CD8-positive, alpha-beta memory T cell (primary cell): ENCODE measurements at regions not wholly inside any gene's neighbourhood (a gene's known extent, or its start where the extent isn't known, plus 50 kb on each side); places are given as distances from the start of the nearest gene placed in this dataset.
A peak's percentile ranks its signal among the peaks of the same experiment; 100 is the strongest.

ENCODE experiments used
- CTCF ChIA-PET: fragments of 350-600 bp; sonication (Branson Sonifier 250); formaldehyde crosslinking; loops from one replicate; lab custom pipeline; 2021; ENCODE audit warnings: antibody characterized with exemption; lab: Charles Lee
- POLR2A ChIA-PET: fragments of 350-600 bp; sonication (Branson Sonifier 250); formaldehyde crosslinking; loops from one replicate; lab custom pipeline; 2021; ENCODE audit warnings: antibody characterized with exemption; lab: Charles Lee
- DNase-seq, 5 donors: peaks; one replicate each; pipeline versions ENCODE4 v3.0.0 to v3.0.0-alpha.2; 2020 to 2022; ENCODE audit warnings: mixed read lengths in 1 of 5
- H3K27ac ChIP-seq: one replicate; pipeline ENCODE4 v1.7.0; 2013; ENCODE audit warnings: low read depth, mild to moderate bottlenecking, low read length, moderate library complexity
- H3K27me3 ChIP-seq: 2 replicates; pipeline ENCODE4 v1.7.0; 2013; ENCODE audit warnings: low read length, mild to moderate bottlenecking; ENCODE audit not compliant: insufficient read depth, poor library complexity, severe bottlenecking
- H3K36me3 ChIP-seq: 2 replicates; pipeline ENCODE4 v1.7.0; 2013; ENCODE audit warnings: mild to moderate bottlenecking, low read length, moderate library complexity; ENCODE audit not compliant: insufficient read depth
- H3K4me1 ChIP-seq: 2 replicates; pipeline ENCODE4 v1.7.0; 2013; ENCODE audit warnings: mild to moderate bottlenecking, low read length, moderate library complexity; ENCODE audit not compliant: insufficient read depth
- H3K4me3 ChIP-seq: 2 replicates; pipeline ENCODE4 v1.7.0; 2013; ENCODE audit warnings: mild to moderate bottlenecking, low read length
- H3K9me3 ChIP-seq: 2 replicates; pipeline ENCODE4 v1.7.0; 2013; ENCODE audit warnings: mild to moderate bottlenecking, low read length
- H3K27ac Mint-ChIP-seq, 8 donors: one replicate each; pipeline ENCODE4 v1.8.0; 2020 to 2021; ENCODE audit warnings: mixed read lengths in 8 of 8, mild to moderate bottlenecking in 6 of 8, inconsistent platforms in 3 of 8, moderate library complexity in 3 of 8
- H3K27me3 Mint-ChIP-seq, 2 donors: one replicate each; pipeline ENCODE4 v1.8.0; 2020 to 2021; ENCODE audit warnings: mixed read lengths in 2 of 2, mild to moderate bottlenecking in 1 of 2, moderate library complexity in 1 of 2
- H3K36me3 Mint-ChIP-seq, 3 donors: one replicate each; pipeline ENCODE4 v1.8.0; 2020 to 2021; ENCODE audit warnings: mixed read lengths in 3 of 3, inconsistent platforms in 1 of 3, mild to moderate bottlenecking in 1 of 3
- H3K4me1 Mint-ChIP-seq, 3 donors: one replicate each; pipeline ENCODE4 v1.8.0; 2020 to 2021; ENCODE audit warnings: mixed read lengths in 3 of 3, inconsistent platforms in 1 of 3, mild to moderate bottlenecking in 1 of 3
- H3K4me3 Mint-ChIP-seq, 7 donors: one replicate each; pipeline ENCODE4 v1.8.0; 2020 to 2021; ENCODE audit warnings: mixed read lengths in 7 of 7, mild to moderate bottlenecking in 6 of 7, moderate library complexity in 4 of 7, inconsistent platforms in 2 of 7
- H3K9me3 Mint-ChIP-seq, 5 donors: one replicate each; pipeline ENCODE4 v1.8.0; 2020 to 2022; ENCODE audit warnings: mixed read lengths in 5 of 5, mild to moderate bottlenecking in 3 of 5, moderate library complexity in 2 of 5, inconsistent platforms in 1 of 5

- H3K9me3 Mint-ChIP-seq = no peaks in the 10 kb centered on the region
- H3K4me1 ChIP-seq = no peaks in the 10 kb centered on the region
- no peak overlapping the region for H3K27ac ChIP-seq
- H3K4me3 Mint-ChIP-seq = no peak overlapping the region
- H3K27me3 Mint-ChIP-seq = peaks cover 4 to 23% of the 10 kb centered on the region in 2 donors
- no peaks in the 10 kb centered on the region for H3K9me3 ChIP-seq
- no peaks in the 10 kb centered on the region for H3K36me3 ChIP-seq
- no peaks in the 10 kb centered on the region for H3K4me1 Mint-ChIP-seq
- H3K27me3 ChIP-seq = no peaks in the 10 kb centered on the region
- CTCF ChIA-PET = no interaction called here
- POLR2A ChIA-PET = no interaction called here
- H3K27ac Mint-ChIP-seq = no peak overlapping the region
- H3K36me3 Mint-ChIP-seq = no peaks in the 10 kb centered on the region
- H3K4me3 ChIP-seq = no peak overlapping the region
- no peak for DNase-seq
Observed at GRCh38 chr3:34256021-34256420, 457.6 kb downstream of the PDCD6IP start.

GRCh38 chr3:34256791-34257190, 458.4 kb downstream of the PDCD6IP start:
- peaks cover 4 to 23% of the 10 kb centered on the region in 2 donors for H3K27me3 Mint-ChIP-seq
- ChIA-PET POLR2A (no interaction called here), CTCF (no interaction called here)
- Histone ChIP-seq H3K9me3 (no peaks in the 10 kb centered on the region), H3K27me3 (no peaks in the 10 kb centered on the region), H3K36me3 (no peaks in the 10 kb centered on the region), H3K27ac (no peak overlapping the region), H3K4me3 (no peak overlapping the region), H3K4me1 (no peaks in the 10 kb centered on the region)
- H3K9me3 Mint-ChIP-seq = no peaks in the 10 kb centered on the region
- DNase-seq = no peak
- no peak overlapping the region for H3K27ac Mint-ChIP-seq
- no peak overlapping the region for H3K4me3 Mint-ChIP-seq
- H3K4me1 Mint-ChIP-seq = no peaks in the 10 kb centered on the region
- no peaks in the 10 kb centered on the region for H3K36me3 Mint-ChIP-seq

GRCh38 chr3:34258271-34258998, 460.0 kb downstream of the PDCD6IP start:
- Histone ChIP-seq H3K27me3 (no peaks in the 10 kb centered on the region), H3K27ac (no peak overlapping the region), H3K4me1 (no peaks in the 10 kb centered on the region), H3K9me3 (no peaks in the 10 kb centered on the region), H3K36me3 (no peaks in the 10 kb centered on the region), H3K4me3 (no peak overlapping the region)
- CTCF ChIA-PET = no interaction called here
- Mint-ChIP-seq H3K4me1 (no peaks in the 10 kb centered on the region), H3K9me3 (no peaks in the 10 kb centered on the region), H3K4me3 (no peak overlapping the region), H3K36me3 (no peaks in the 10 kb centered on the region), H3K27ac (no peak overlapping the region), H3K27me3 (peaks cover 5 to 28% of the 10 kb centered on the region in 2 donors)
- DNase-seq = no peak
- POLR2A ChIA-PET = no interaction called here

- no peaks in the 10 kb centered on the region for H3K36me3 ChIP-seq
- no peak overlapping the region for H3K27ac Mint-ChIP-seq
- no peaks in the 10 kb centered on the region for H3K4me1 ChIP-seq
- no peak for DNase-seq
- H3K27me3 ChIP-seq = no peaks in the 10 kb centered on the region
- H3K4me3 ChIP-seq = no peak overlapping the region
- no peak overlapping the region for H3K27ac ChIP-seq
- H3K27me3 Mint-ChIP-seq = peaks cover 5 to 34% of the 10 kb centered on the region in 2 donors
- H3K4me1 Mint-ChIP-seq = no peaks in the 10 kb centered on the region
- ChIA-PET POLR2A (no interaction called here), CTCF (interaction anchor here (1.1 kb wide), 1 partner anchor 22 kb away, joined by 3 read pairs; no protein-coding TSS in a partner anchor)
- H3K9me3 ChIP-seq = no peaks in the 10 kb centered on the region
- no peaks in the 10 kb centered on the region for H3K36me3 Mint-ChIP-seq
- H3K4me3 Mint-ChIP-seq = no peak overlapping the region
- no peaks in the 10 kb centered on the region for H3K9me3 Mint-ChIP-seq
Observed at GRCh38 chr3:34260271-34261000, 462.0 kb downstream of the PDCD6IP start.

- Mint-ChIP-seq H3K27me3 (peaks cover 5 to 31% of the 10 kb centered on the region in 2 donors), H3K4me1 (no peaks in the 10 kb centered on the region), H3K9me3 (no peaks in the 10 kb centered on the region), H3K27ac (no peak overlapping the region), H3K36me3 (no peaks in the 10 kb centered on the region), H3K4me3 (no peak overlapping the region)
- POLR2A ChIA-PET = no interaction called here
- Histone ChIP-seq H3K4me3 (no peak overlapping the region), H3K4me1 (no peaks in the 10 kb centered on the region), H3K36me3 (no peaks in the 10 kb centered on the region), H3K27ac (no peak overlapping the region), H3K9me3 (no peaks in the 10 kb centered on the region), H3K27me3 (no peaks in the 10 kb centered on the region)
- no peak for DNase-seq
- CTCF ChIA-PET = interaction anchor here (1.1 kb wide), 1 partner anchor 22 kb away, joined by 3 read pairs; no protein-coding TSS in a partner anchor
Observed at GRCh38 chr3:34261001-34261385, 462.6 kb downstream of the PDCD6IP start.

- DNase-seq = no peak
- no peak overlapping the region for H3K4me3 ChIP-seq
- no peak overlapping the region for H3K27ac ChIP-seq
- peak overlapping the region in 1 of 7 donors; percentile 18 for H3K4me3 Mint-ChIP-seq
- H3K27me3 Mint-ChIP-seq = peaks cover 4 to 16% of the 10 kb centered on the region in 2 donors
- no peaks in the 10 kb centered on the region for H3K36me3 ChIP-seq
- H3K9me3 ChIP-seq = no peaks in the 10 kb centered on the region
- no peaks in the 10 kb centered on the region for H3K4me1 Mint-ChIP-seq
- ChIA-PET POLR2A (no interaction called here), CTCF (no interaction called here)
- no peaks in the 10 kb centered on the region for H3K4me1 ChIP-seq
- no peak overlapping the region for H3K27ac Mint-ChIP-seq
- H3K27me3 ChIP-seq = no peaks in the 10 kb centered on the region
- H3K36me3 Mint-ChIP-seq = no peaks in the 10 kb centered on the region
- H3K9me3 Mint-ChIP-seq = no peaks in the 10 kb centered on the region
Observed at GRCh38 chr3:34263101-34263621, 464.7 kb downstream of the PDCD6IP start.

GRCh38 chr3:34264337-34265041, 466.1 kb downstream of the PDCD6IP start:
- no peaks in the 10 kb centered on the region for H3K27me3 ChIP-seq
- no peaks in the 10 kb centered on the region for H3K9me3 ChIP-seq
- no peak for DNase-seq
- no peaks in the 10 kb centered on the region for H3K4me1 Mint-ChIP-seq
- H3K4me3 ChIP-seq = no peak overlapping the region
- H3K4me3 Mint-ChIP-seq = no peak overlapping the region
- H3K36me3 ChIP-seq = no peaks in the 10 kb centered on the region
- peaks cover 4 to 11% of the 10 kb centered on the region in 2 donors for H3K27me3 Mint-ChIP-seq
- no peaks in the 10 kb centered on the region for H3K4me1 ChIP-seq
- H3K9me3 Mint-ChIP-seq = no peaks in the 10 kb centered on the region
- H3K36me3 Mint-ChIP-seq = no peaks in the 10 kb centered on the region
- H3K27ac ChIP-seq = no peak overlapping the region
- ChIA-PET POLR2A (no interaction called here), CTCF (no interaction called here)
- H3K27ac Mint-ChIP-seq = no peak overlapping the region

GRCh38 chr3:34267088-34267487, 468.7 kb downstream of the PDCD6IP start:
- no peaks in the 10 kb centered on the region for H3K36me3 ChIP-seq
- H3K4me1 ChIP-seq = no peaks in the 10 kb centered on the region
- H3K9me3 ChIP-seq = no peaks in the 10 kb centered on the region
- DNase-seq = no peak
- no peaks in the 10 kb centered on the region for H3K4me1 Mint-ChIP-seq
- H3K27me3 ChIP-seq = no peaks in the 10 kb centered on the region
- no peaks in the 10 kb centered on the region for H3K36me3 Mint-ChIP-seq
- H3K27me3 Mint-ChIP-seq = peaks cover 4 to 11% of the 10 kb centered on the region in 2 donors
- no peak overlapping the region for H3K4me3 ChIP-seq
- CTCF ChIA-PET = interaction anchor here (0.8 kb wide), 1 partner anchor 15 kb away, joined by 3 read pairs; no protein-coding TSS in a partner anchor
- H3K9me3 Mint-ChIP-seq = no peaks in the 10 kb centered on the region
- H3K27ac Mint-ChIP-seq = no peak overlapping the region
- POLR2A ChIA-PET = no interaction called here
- no peak overlapping the region for H3K4me3 Mint-ChIP-seq
- no peak overlapping the region for H3K27ac ChIP-seq
